H1 (cell line): ENCODE measurements at regions not wholly inside any gene's neighbourhood (a gene's known extent, or its start where the extent isn't known, plus 50 kb on each side); places are given as distances from the start of the nearest gene placed in this dataset.

Experiments used
- HDAC2 ChIP-seq, 2 experiments: fragments of 300-600 bp in 1 of 2; sonication (generic) in 1 of 2; IDR thresholded peaks; 2 replicates each; pipeline ENCODE4 v1.6.1; 2011 to 2012; ENCODE audit warnings: low read depth in 2 of 2, low read length in 2 of 2, mild to moderate bottlenecking in 2 of 2, moderate library complexity in 2 of 2, borderline replicate concordance in 1 of 2, inconsistent platforms in 1 of 2
- KDM1A ChIP-seq: fragments of 200-600, 300-600 bp; sonication (generic); IDR thresholded peaks from 2 replicates; pipeline ENCODE4 v1.7.1; 2016; ENCODE audit warnings: mild to moderate bottlenecking, low read length, borderline replicate concordance
- RFX5 ChIP-seq: IDR thresholded peaks from 2 replicates; pipeline ENCODE4 v1.6.1; 2011; ENCODE audit warnings: low read depth, low read length, improper control_type of control experiment, borderline replicate concordance

DNA sequence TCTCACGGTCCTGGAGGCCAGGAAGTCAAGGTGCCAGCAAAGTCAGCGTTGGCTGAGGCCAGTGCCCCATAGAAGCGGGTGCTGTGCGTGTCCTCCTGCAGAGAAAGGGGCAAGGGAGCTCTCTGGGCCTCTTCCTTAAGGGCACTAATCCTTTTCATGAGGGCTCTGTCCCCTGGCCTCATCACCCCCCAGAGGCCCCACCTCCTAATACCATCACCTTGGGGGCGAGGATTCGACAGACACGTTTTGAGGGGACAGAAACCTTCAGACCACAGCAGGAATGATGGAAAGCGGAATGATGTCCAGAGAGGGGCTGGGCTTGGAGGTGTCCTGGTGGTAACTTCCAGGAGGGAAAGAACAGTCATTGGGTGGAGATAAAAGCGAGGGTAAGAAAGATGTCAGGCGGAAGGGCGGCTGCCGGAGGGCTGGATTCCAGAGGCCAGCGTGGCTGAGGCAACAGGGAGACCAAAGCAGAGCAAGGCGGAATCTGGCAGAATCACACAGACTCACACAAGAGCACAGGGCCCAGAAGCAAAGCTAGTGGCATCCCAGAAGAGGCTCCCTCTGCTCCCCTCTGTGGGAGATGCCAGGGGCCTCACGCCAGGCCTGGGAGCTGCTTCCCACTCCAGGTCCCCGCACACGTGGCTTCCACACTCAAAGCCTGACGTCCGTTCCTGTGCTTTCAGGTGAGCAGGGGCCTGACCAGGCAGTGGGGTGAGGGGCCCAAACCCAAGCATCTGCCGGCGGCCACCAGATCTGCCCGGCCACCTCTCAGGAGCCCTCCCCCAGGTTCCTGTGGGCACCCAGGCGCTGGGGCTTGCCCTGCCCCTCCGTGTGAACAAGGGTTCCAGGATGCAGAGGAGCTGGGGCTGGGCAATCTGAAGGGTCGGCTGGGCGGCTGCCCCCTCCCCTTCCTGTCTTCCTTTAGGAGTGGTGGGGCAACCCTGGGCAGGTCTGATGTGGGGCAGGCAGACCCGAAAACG, 784.5 kb downstream of the BRD1 start (continued):
- no peak for TF ChIP-seq KDM1A
- TF ChIP-seq HDAC2 (IDR thresholded peaks at IDR 0.05; ENCODE audit: borderline replicate concordance in 1 of 2, low read depth in 2 of 2, low read length in 2 of 2): no peak
- TF ChIP-seq RFX5: no peak
